H1 (cell line): ENCODE measurements at regions not wholly inside any gene's neighbourhood (a gene's known extent, or its start where the extent isn't known, plus 50 kb on each side); places are given as distances from the start of the nearest gene placed in this dataset.

Experiments used
- CTCF ChIA-PET: fragments of 300-600 bp; sonication (Branson Sonifier 250); formaldehyde crosslinking; loops from one replicate; lab custom pipeline; 2021; ENCODE audit not compliant: partially characterized antibody; lab: Charles Lee
- POLR2A ChIA-PET: fragments of 300-600 bp; sonication (Branson Sonifier 250); formaldehyde crosslinking; loops from one replicate; lab custom pipeline; 2021; ENCODE audit warnings: inconsistent platforms; ENCODE audit not compliant: partially characterized antibody; lab: Charles Lee
- DNase-seq, 2 experiments: peaks; one replicate each; pipeline versions ENCODE4 v3.0.0 to v3.0.0-alpha.2; 2010 to 2022; ENCODE audit warnings: low spot score in 2 of 2, low read depth in 1 of 2, mixed read lengths in 1 of 2
- FAIRE-seq: peaks from 2 replicates; lab custom pipeline; 2011; peaks lifted over from hg19 to GRCh38; lab: Jason Lieb, UNC
- H2AFZ ChIP-seq: 2 replicates; pipeline ENCODE4 v1.8.1; 2012; ENCODE audit warnings: low read length, inconsistent platforms
- H2AK5ac ChIP-seq: 2 replicates; pipeline ENCODE4 v1.6.1; 2013; ENCODE audit warnings: low read depth, low read length
- H2BK120ac ChIP-seq: replicated peaks from 2 replicates; pipeline ENCODE3; 2013; ENCODE audit warnings: low read depth, low read length, inconsistent platforms
- H2BK12ac ChIP-seq: 2 replicates; pipeline ENCODE4 v1.6.1; 2013; ENCODE audit warnings: low read depth, low read length
- H2BK15ac ChIP-seq: 2 replicates; pipeline ENCODE4 v1.6.1; 2013; ENCODE audit warnings: low read length
- H2BK20ac ChIP-seq: 2 replicates; pipeline ENCODE4 v1.6.1; 2013; ENCODE audit warnings: low read length
- H2BK5ac ChIP-seq: 2 replicates; pipeline ENCODE4 v1.6.1; 2013; ENCODE audit warnings: low read depth, low read length
- H3K14ac ChIP-seq: 2 replicates; pipeline ENCODE4 v1.6.1; 2013; ENCODE audit warnings: inconsistent platforms; ENCODE audit not compliant: insufficient read length
- H3K18ac ChIP-seq: 2 replicates; pipeline ENCODE4 v1.6.1; 2013; ENCODE audit warnings: low read length; ENCODE audit errors: extremely low read depth
- H3K23ac ChIP-seq: 2 replicates; pipeline ENCODE4 v1.6.1; 2013; ENCODE audit warnings: inconsistent platforms; ENCODE audit not compliant: insufficient read length
- H3K23me2 ChIP-seq: 2 replicates; pipeline ENCODE4 v1.6.1; 2013; ENCODE audit warnings: low read depth, low read length
- H3K27ac ChIP-seq: 2 replicates; pipeline ENCODE4 v1.6.1; 2011; ENCODE audit warnings: low read depth, low read length, inconsistent platforms
- H3K27me3 ChIP-seq, 4 experiments: replicated peaks in 1 of 4; 1 replicate in 1 of 4; 2 replicates in 3 of 4; pipeline versions ENCODE4 v1.6.1 to v1.8.1; 2011 to 2013; ENCODE audit warnings: low read length in 3 of 4, mild to moderate bottlenecking in 3 of 4, inconsistent platforms in 2 of 4, mixed read lengths in 2 of 4, moderate library complexity in 1 of 4; ENCODE audit not compliant: control insufficient read depth in 3 of 4, insufficient read depth in 3 of 4; ENCODE audit errors: extremely low read depth in 1 of 4
- H3K36me3 ChIP-seq, 4 experiments: 2 replicates each; pipeline versions ENCODE4 v1.6.1 to v1.8.1; 2011 to 2013; ENCODE audit warnings: mild to moderate bottlenecking in 4 of 4, low read length in 3 of 4, moderate library complexity in 2 of 4, control low read depth in 1 of 4, inconsistent platforms in 1 of 4; ENCODE audit not compliant: insufficient read depth in 4 of 4, control insufficient read depth in 2 of 4
- H3K4ac ChIP-seq: replicated peaks from 2 replicates; pipeline ENCODE3; 2013; ENCODE audit warnings: low read length, low read depth, mixed read lengths, inconsistent platforms; ENCODE audit not compliant: insufficient read length
- H3K4me1 ChIP-seq, 4 experiments: replicated peaks in 1 of 4; 1 replicate in 1 of 4; 2 replicates in 3 of 4; pipeline versions ENCODE4 v1.6.1 to v1.8.1; 2011 to 2013; ENCODE audit warnings: low read length in 3 of 4, inconsistent platforms in 2 of 4, mixed read lengths in 1 of 4; ENCODE audit not compliant: insufficient read depth in 4 of 4, control insufficient read depth in 3 of 4
- H3K4me2 ChIP-seq, 2 experiments: 2 replicates each; pipeline versions ENCODE4 v1.6.1 to v1.8.1; 2011 to 2013; ENCODE audit warnings: low read depth in 2 of 2, low read length in 2 of 2, control low read depth in 1 of 2, inconsistent platforms in 1 of 2, mild to moderate bottlenecking in 1 of 2; ENCODE audit not compliant: insufficient read depth in 1 of 2
- H3K4me3 ChIP-seq, 4 experiments: fragments of 200-600, 300-600 bp in 1 of 4; sonication (generic), shearing (Covaris generic), sonication (Bioruptor Twin) in 1 of 4; 2 replicates each; pipeline versions ENCODE4 v1.5.1 to v1.8.1; 2011 to 2016; ENCODE audit warnings: low read length in 4 of 4, low read depth in 3 of 4, control low read depth in 2 of 4, inconsistent platforms in 2 of 4, mild to moderate bottlenecking in 2 of 4, mixed read lengths in 1 of 4, moderate library complexity in 1 of 4; ENCODE audit not compliant: insufficient read depth in 2 of 4; ENCODE audit errors: extremely low read depth in 1 of 4
- H3K56ac ChIP-seq: replicated peaks from 2 replicates; pipeline ENCODE3; 2013; ENCODE audit warnings: low read depth, mild to moderate bottlenecking, mixed read lengths, low read length, inconsistent platforms; ENCODE audit not compliant: insufficient read length
- H3K79me1 ChIP-seq: 2 replicates; pipeline ENCODE4 v1.6.1; 2013; ENCODE audit warnings: low read depth, low read length, control low read depth
- H3K79me2 ChIP-seq, 2 experiments: 2 replicates each; pipeline versions ENCODE4 v1.6.1 to v1.8.1; 2012 to 2013; ENCODE audit warnings: low read length in 2 of 2, mild to moderate bottlenecking in 2 of 2, inconsistent platforms in 1 of 2; ENCODE audit not compliant: insufficient read depth in 2 of 2, control insufficient read depth in 1 of 2
- H3K9ac ChIP-seq, 4 experiments: replicated peaks in 1 of 4; 1 replicate in 1 of 4; 2 replicates in 3 of 4; pipeline versions ENCODE4 v1.6.1 to v1.8.1; 2011 to 2013; ENCODE audit warnings: low read depth in 3 of 4, low read length in 3 of 4, control low read depth in 2 of 4, mild to moderate bottlenecking in 2 of 4, moderate library complexity in 2 of 4, inconsistent platforms in 1 of 4; ENCODE audit errors: extremely low read depth in 1 of 4
- H3K9me3 ChIP-seq, 2 experiments: 2 replicates each; pipeline versions ENCODE4 v1.6.1 to v1.8.1; 2012 to 2013; ENCODE audit warnings: mild to moderate bottlenecking in 2 of 2, moderate library complexity in 2 of 2, control low read depth in 1 of 2, inconsistent platforms in 1 of 2, low read depth in 1 of 2, low read length in 1 of 2, mixed read lengths in 1 of 2; ENCODE audit not compliant: insufficient read depth in 2 of 2
- H4K20me1 ChIP-seq, 2 experiments: replicated peaks in 1 of 2; 2 replicates each; pipeline versions ENCODE3 to v1.8.1; 2011 to 2013; ENCODE audit warnings: inconsistent platforms in 2 of 2, low read length in 2 of 2, mild to moderate bottlenecking in 1 of 2; ENCODE audit not compliant: insufficient read depth in 2 of 2, control insufficient read depth in 1 of 2
- H4K5ac ChIP-seq: 2 replicates; pipeline ENCODE4 v1.6.1; 2013; ENCODE audit warnings: low read length, low read depth, mixed read lengths, inconsistent platforms; ENCODE audit not compliant: insufficient read length
- H4K8ac ChIP-seq: 2 replicates; pipeline ENCODE4 v1.8.0; 2013; ENCODE audit warnings: mild to moderate bottlenecking, moderate library complexity, low read length, inconsistent platforms; ENCODE audit not compliant: insufficient read depth; ENCODE audit errors: extremely low read depth
- H4K91ac ChIP-seq: replicated peaks from 2 replicates; pipeline ENCODE3; 2013; ENCODE audit warnings: low read length, mixed read lengths, inconsistent platforms; ENCODE audit not compliant: insufficient read length
- BRCA1 ChIP-seq: IDR thresholded peaks from 2 replicates; pipeline ENCODE4 v1.6.1; 2012; ENCODE audit warnings: low read depth, low read length, improper control_type of control experiment
- CBX8 ChIP-seq: fragments of 300-800, 300-1000 bp; sonication (generic); IDR thresholded peaks from 2 replicates; pipeline ENCODE4 v1.7.1; 2016; ENCODE audit warnings: low read depth, low read length, borderline replicate concordance
- CTBP2 ChIP-seq: IDR thresholded peaks from 2 replicates; pipeline ENCODE4 v1.7.0; 2011; ENCODE audit warnings: borderline replicate concordance, mild to moderate bottlenecking, moderate library complexity, mixed read lengths, low read length; ENCODE audit not compliant: insufficient read depth, insufficient read length
- EZH2 ChIP-seq: fragments of 200-600 bp; sonication (generic); IDR thresholded peaks from 2 replicates; pipeline ENCODE4 v1.7.1; 2012; ENCODE audit warnings: low read depth, mild to moderate bottlenecking, moderate library complexity, low read length, inconsistent platforms; ENCODE audit not compliant: severe bottlenecking
- KDM1A ChIP-seq: fragments of 200-600, 300-600 bp; sonication (generic); IDR thresholded peaks from 2 replicates; pipeline ENCODE4 v1.7.1; 2016; ENCODE audit warnings: mild to moderate bottlenecking, low read length, borderline replicate concordance
- RNF2 ChIP-seq: fragments of 200-900, 300-1000 bp; sonication (generic); IDR thresholded peaks from 2 replicates; pipeline ENCODE4 v1.7.1; 2016; ENCODE audit warnings: borderline replicate concordance, low read depth, mild to moderate bottlenecking, antibody characterized with exemption, low read length; ENCODE audit not compliant: poor library complexity, severe bottlenecking; ENCODE audit errors: missing control alignments
- RXRA ChIP-seq: IDR thresholded peaks from 2 replicates; pipeline ENCODE4 v1.6.1; 2011; ENCODE audit warnings: low read depth, mild to moderate bottlenecking, low read length, moderate library complexity; ENCODE audit not compliant: insufficient read depth
- SIX5 ChIP-seq: IDR thresholded peaks from 2 replicates; pipeline ENCODE4 v1.6.1; 2011; ENCODE audit warnings: mild to moderate bottlenecking, low read depth, low read length

DNA sequence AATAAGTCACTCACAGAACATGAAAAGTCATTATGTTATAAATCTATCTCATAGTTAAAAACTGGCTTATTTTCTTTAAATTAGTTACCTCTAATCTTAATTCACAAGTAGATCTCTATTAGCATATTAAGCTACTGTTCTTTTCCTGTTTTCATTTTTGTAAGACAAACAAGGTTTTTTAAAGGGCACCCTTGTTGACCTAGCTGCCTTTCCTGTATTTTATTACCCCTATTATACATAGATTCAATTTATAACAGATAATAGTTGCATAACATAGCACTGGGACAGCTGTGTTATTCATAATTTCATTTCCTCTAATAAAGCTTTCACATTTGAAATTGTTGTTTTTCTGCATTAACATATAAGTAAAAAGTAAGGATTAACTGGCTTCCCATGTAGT lies 1500.7 kb upstream of the FLRT2 start:
- Histone ChIP-seq H4K20me1 (no peaks in the 10 kb centered on the region), H4K91ac (no peak overlapping the region), H3K79me2 (no peaks in the 10 kb centered on the region), H4K8ac (no peak overlapping the region), H3K9me3 (no peaks in the 10 kb centered on the region), H3K18ac (no peak overlapping the region), H3K4me2 (no peak overlapping the region), H2BK5ac (no peak overlapping the region), H2AFZ (no peak overlapping the region), H3K56ac (no peak overlapping the region), H3K23ac (no peak overlapping the region), H3K36me3 (no peaks in the 10 kb centered on the region), H3K23me2 (no peaks in the 10 kb centered on the region), H3K27ac (no peak overlapping the region), H3K14ac (no peak overlapping the region), H3K27me3 (no peaks in the 10 kb centered on the region), H2BK15ac (no peak overlapping the region), H3K4ac (no peak overlapping the region), H2AK5ac (no peak overlapping the region), H3K4me1 (no peaks in the 10 kb centered on the region), H2BK120ac (no peak overlapping the region), H3K9ac (no peak overlapping the region), H4K5ac (no peak overlapping the region), H2BK12ac (no peak overlapping the region), H3K4me3 (no peak overlapping the region), H3K79me1 (no peaks in the 10 kb centered on the region), H2BK20ac (no peak overlapping the region)
- FAIRE-seq (no peak), DNase-seq (no peak)
- no peak for TF ChIP-seq RNF2
- TF ChIP-seq RXRA, result no peak
- no peak for TF ChIP-seq CBX8
- no peak for TF ChIP-seq CTBP2
- no peak for TF ChIP-seq SIX5
- TF ChIP-seq BRCA1, result no peak
- TF ChIP-seq KDM1A, result no peak
- no peak for TF ChIP-seq EZH2
- ChIA-PET CTCF (interaction anchor here (1.0 kb wide), 1 partner anchor 22 kb away, joined by 4 read pairs; no protein-coding TSS in a partner anchor), POLR2A (no interaction called here)
